Cardiac fibroblast (primary cell): ENCODE measurements at regions not wholly inside any gene's neighbourhood (a gene's known extent, or its start where the extent isn't known, plus 50 kb on each side); places are given as distances from the start of the nearest gene placed in this dataset.

Experiments
- DNase-seq, 2 donors: peaks; one replicate each; pipeline versions ENCODE4 v3.0.0 to v3.0.0-alpha.2; 2010; ENCODE audit warnings: low read depth in 2 of 2
- H3K4me3 ChIP-seq, 2 donors: replicated peaks in 1 of 2; 1 replicate in 1 of 2; 2 replicates in 1 of 2; pipeline ENCODE4 v1.5.1; 2011; ENCODE audit warnings: low read depth in 2 of 2, low read length in 2 of 2, mild to moderate bottlenecking in 2 of 2, moderate library complexity in 1 of 2
- CTCF ChIP-seq: IDR thresholded peaks from one replicate; pipeline ENCODE4 v1.5.1; 2011; ENCODE audit warnings: low read depth, mild to moderate bottlenecking, low read length, inconsistent platforms

GRCh38 chr5:166093312-166093711, 2198.1 kb upstream of the WWC1 start:
- DNase-seq = no peak
- TF ChIP-seq CTCF = no peak
- H3K4me3 ChIP-seq = no peak overlapping the region

DNA sequence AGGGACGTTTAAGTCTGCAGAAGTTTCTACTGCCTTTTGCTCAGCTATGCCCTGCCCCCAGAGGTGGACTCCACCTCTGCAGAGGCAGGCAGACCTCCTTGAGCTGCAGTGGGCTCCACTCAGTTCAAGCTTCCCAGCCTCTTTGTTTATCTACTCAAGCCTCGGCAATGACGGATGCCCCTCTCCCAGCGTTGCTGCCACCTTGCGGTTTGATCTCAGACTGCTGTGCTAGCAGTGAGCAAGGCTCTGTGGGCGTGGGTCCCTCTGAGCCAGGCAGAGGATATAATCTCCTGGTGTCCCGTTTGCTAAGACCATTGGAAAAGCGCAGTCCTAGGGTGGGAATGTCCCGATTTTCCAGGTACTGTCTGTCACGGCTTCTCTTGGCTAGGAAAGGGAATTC, 2188.5 kb upstream of the WWC1 start:
- TF ChIP-seq CTCF = no peak
- DNase-seq = no peak
- no peak overlapping the region for H3K4me3 ChIP-seq

DNA sequence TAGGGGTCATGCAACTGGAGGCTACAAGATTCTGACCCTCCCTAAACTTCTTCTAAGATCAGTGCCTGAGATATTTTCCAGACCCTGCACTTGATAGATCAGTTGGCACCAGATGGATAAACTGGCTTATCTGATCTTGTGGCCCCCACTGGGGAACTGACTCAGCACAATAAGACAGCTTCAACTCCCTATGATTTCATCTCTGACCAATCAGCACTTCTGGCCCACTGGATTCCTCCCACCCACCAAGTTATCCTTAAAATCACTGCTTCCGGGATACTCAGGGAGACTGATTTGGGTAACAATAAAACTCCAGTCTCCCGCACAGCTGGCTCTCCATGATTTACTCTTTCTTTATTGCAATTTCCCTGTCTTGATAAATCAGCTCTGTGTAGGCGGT, 2180.4 kb upstream of the WWC1 start:
- DNase-seq = no peak
- no peak for TF ChIP-seq CTCF
- no peak overlapping the region for H3K4me3 ChIP-seq

DNA sequence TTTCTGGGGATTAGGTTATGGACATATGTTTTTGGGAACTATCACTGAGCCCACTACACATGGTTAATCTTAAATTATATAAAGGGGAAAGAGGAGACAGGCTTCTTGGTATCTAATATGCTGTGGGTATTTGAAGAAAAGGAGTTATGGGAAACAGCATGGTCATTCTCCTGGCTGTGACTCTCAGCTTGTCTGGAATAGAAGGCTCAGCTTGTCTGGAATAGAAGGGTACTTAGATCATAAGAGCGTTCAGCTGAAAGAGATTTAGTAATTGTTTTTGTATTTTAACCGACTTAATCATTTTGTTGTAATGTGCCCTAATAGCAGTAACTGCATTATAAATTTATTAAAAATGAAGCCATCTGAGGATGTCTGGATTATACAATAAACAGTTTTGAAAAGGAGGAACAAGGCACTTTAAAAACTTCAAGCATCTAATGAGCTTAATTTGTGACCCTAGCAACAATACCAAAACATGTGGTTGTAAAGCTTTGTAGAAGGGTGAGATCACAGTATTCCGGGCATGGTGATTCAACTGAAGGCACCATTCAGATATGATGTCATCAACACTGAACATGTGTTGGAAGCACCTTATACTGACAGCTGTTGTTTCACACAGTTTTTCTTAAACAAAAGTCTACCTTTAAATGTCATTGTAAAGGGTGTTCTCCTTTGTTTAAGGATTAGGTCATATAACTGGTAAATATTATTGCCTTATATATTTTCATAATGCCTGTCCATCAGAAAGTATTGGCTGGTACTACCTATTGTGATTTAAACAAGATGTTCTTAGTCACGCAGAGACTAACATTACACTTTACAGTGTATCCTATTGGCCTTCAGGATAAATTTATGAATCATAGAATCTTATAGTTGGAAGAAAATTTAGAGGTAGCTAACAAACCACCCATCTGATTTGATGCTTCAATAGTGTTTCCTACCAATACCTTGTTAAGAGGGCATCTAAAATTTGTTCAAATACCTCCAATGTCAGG, 2174.1 kb upstream of the WWC1 start:
- TF ChIP-seq CTCF = no peak
- DNase-seq = no peak
- H3K4me3 ChIP-seq = no peak overlapping the region

DNA sequence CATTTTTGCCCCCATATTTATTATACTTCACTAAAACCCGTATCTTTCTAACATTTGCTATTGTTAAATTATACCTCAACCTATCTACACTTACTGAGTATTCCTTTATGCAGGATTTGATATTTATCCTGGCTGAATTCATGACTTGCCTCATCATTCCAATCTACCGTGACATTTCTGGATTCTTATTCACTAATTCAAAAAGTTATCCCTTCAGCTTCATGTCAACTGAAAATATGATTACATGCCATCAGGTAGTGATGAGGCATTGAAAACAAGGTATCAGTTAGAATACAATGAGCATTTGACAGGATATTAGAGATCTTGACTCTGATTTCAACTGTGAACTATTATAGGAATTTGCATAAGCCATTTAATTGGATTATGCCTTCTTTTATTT, 2171.9 kb upstream of the WWC1 start:
- TF ChIP-seq CTCF = no peak
- H3K4me3 ChIP-seq = no peak overlapping the region
- DNase-seq = no peak

DNA sequence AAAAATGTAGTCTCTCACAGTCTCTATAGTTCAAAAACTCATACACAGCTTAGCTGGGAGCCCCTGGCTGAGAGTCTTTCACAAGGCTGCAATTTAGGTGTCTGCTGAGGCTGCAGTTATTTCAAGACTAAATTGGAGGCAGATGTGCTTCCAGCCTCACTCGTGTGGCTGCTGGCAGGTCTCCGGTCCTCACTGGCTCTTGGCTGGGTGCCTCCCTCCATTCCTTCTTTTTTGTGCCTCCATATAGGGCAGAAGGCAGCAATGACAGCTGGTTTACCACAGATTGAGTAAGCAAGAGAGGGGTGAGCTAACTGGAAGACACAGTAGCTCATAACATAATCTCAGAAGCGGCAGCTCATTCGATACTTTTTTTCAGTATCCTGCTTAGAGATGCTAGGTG, 2167.7 kb upstream of the WWC1 start:
- no peak for DNase-seq
- TF ChIP-seq CTCF = no peak
- no peak overlapping the region for H3K4me3 ChIP-seq
